Neutrophil (primary cell): ENCODE measurements at regions not wholly inside any gene's neighbourhood (a gene's known extent, or its start where the extent isn't known, plus 50 kb on each side); places are given as distances from the start of the nearest gene placed in this dataset.

Experiments
- H3K27ac ChIP-seq: fragments of 200-600 bp; sonication (generic); 2 replicates; pipeline ENCODE4 v1.5.1; 2016; ENCODE audit warnings: mild to moderate bottlenecking, moderate library complexity
- H3K27me3 ChIP-seq: fragments of 200-600 bp; sonication (generic); 2 replicates; pipeline ENCODE4 v1.6.0; 2016; ENCODE audit warnings: mild to moderate bottlenecking
- H3K36me3 ChIP-seq: fragments of 200-600 bp; sonication (generic); 2 replicates; pipeline ENCODE4 v1.5.1; 2017
- H3K4me1 ChIP-seq, 2 experiments: fragments of 200-600 bp in 1 of 2; sonication (generic) in 1 of 2; 1 replicate in 1 of 2; 2 replicates in 1 of 2; pipeline versions ENCODE4 v1.5.1 to v1.6.1; 2013 to 2016; ENCODE audit warnings: low read depth in 1 of 2, low read length in 1 of 2, mild to moderate bottlenecking in 1 of 2, moderate library complexity in 1 of 2; ENCODE audit not compliant: control insufficient read depth in 1 of 2, insufficient read depth in 1 of 2
- H3K4me3 ChIP-seq, 2 experiments: fragments of 200-600 bp in 1 of 2; sonication (generic) in 1 of 2; 1 replicate in 1 of 2; 2 replicates in 1 of 2; pipeline ENCODE4 v1.5.1; 2013 to 2016; ENCODE audit warnings: low read depth in 1 of 2, low read length in 1 of 2, mild to moderate bottlenecking in 1 of 2, moderate library complexity in 1 of 2
- H3K9me3 ChIP-seq: fragments of 200-600 bp; sonication (generic); 2 replicates; pipeline ENCODE4 v1.5.1; 2016
- CTCF ChIP-seq: fragments of 200-600 bp; sonication (generic); IDR thresholded peaks from 2 replicates; pipeline ENCODE4 v1.5.1; 2016; ENCODE audit warnings: antibody characterized with exemption

GRCh38 chr17:36684134-36684533 lies 82.8 kb downstream of the MRM1 start:
- H3K27ac ChIP-seq: no peak overlapping the region
- H3K9me3 ChIP-seq: no peaks in the 10 kb centered on the region
- TF ChIP-seq CTCF: no peak
- no peak overlapping the region for H3K4me3 ChIP-seq
- H3K4me1 ChIP-seq: no peaks in the 10 kb centered on the region
- peaks cover 12% of the 10 kb centered on the region for H3K27me3 ChIP-seq
- H3K36me3 ChIP-seq: no peaks in the 10 kb centered on the region

GRCh38 chr17:36686123-36686669 lies 84.8 kb downstream of the MRM1 start:
- no peak overlapping the region for H3K4me3 ChIP-seq
- no peak overlapping the region for H3K27ac ChIP-seq
- TF ChIP-seq CTCF: no peak
- peaks cover 17% of the 10 kb centered on the region for H3K27me3 ChIP-seq
- no peaks in the 10 kb centered on the region for H3K9me3 ChIP-seq
- no peaks in the 10 kb centered on the region for H3K36me3 ChIP-seq
- no peaks in the 10 kb centered on the region for H3K4me1 ChIP-seq

GRCh38 chr17:36687736-36688135 lies 86.4 kb downstream of the MRM1 start:
- H3K36me3 ChIP-seq: no peaks in the 10 kb centered on the region
- H3K27ac ChIP-seq: no peak overlapping the region
- H3K4me1 ChIP-seq: no peaks in the 10 kb centered on the region
- no peak overlapping the region for H3K4me3 ChIP-seq
- no peak for TF ChIP-seq CTCF
- no peaks in the 10 kb centered on the region for H3K9me3 ChIP-seq
- peaks cover 17% of the 10 kb centered on the region for H3K27me3 ChIP-seq

GRCh38 chr17:36689089-36689667 lies 87.8 kb downstream of the MRM1 start:
- Histone ChIP-seq H3K27me3 (peaks cover 28% of the 10 kb centered on the region), H3K4me1 (no peaks in the 10 kb centered on the region), H3K36me3 (no peaks in the 10 kb centered on the region)

GRCh38 chr17:36690190-36690589 lies 88.8 kb downstream of the MRM1 start:
- H3K4me3 ChIP-seq: no peak overlapping the region
- H3K36me3 ChIP-seq: no peaks in the 10 kb centered on the region
- no peak for TF ChIP-seq CTCF
- no peaks in the 10 kb centered on the region for H3K9me3 ChIP-seq
- H3K27me3 ChIP-seq: peaks cover 27% of the 10 kb centered on the region
- H3K27ac ChIP-seq: no peak overlapping the region
- H3K4me1 ChIP-seq: no peaks in the 10 kb centered on the region

More at GRCh38 chr17:36689089-36689667, 87.8 kb downstream of the MRM1 start:
- no peak overlapping the region for H3K4me3 ChIP-seq
- no peak overlapping the region for H3K27ac ChIP-seq
- H3K9me3 ChIP-seq: no peaks in the 10 kb centered on the region
- TF ChIP-seq CTCF: no peak
